Spleen (tissue), 7 donors: ENCODE measurements at regions not wholly inside any gene's neighbourhood (a gene's known extent, or its start where the extent isn't known, plus 50 kb on each side); places are given as distances from the start of the nearest gene placed in this dataset.

Experiments
- POLR2A ChIP-seq, 3 donors: fragments of 450-650 bp; IDR thresholded peaks; one replicate each; pipeline ENCODE4 v1.5.1; 2017; ENCODE audit warnings: antibody characterized with exemption in 3 of 3, mild to moderate bottlenecking in 1 of 3
- TF ChIP-seq, protein P1 (sequence below), 11 experiments: fragments of 200-600 bp in 7 of 11; fragments of 450-650 bp in 4 of 11; sonication (generic) in 4 of 11; IDR thresholded peaks in 8 of 11; conservative IDR thresholded peaks in 3 of 11; 1 replicate in 7 of 11; 2 replicates in 4 of 11; pipeline versions ENCODE4 v1.4.0 to v1.8.0; 2016 to 2021; ENCODE audit warnings: antibody characterized with exemption in 11 of 11, inconsistent platforms in 4 of 11, mild to moderate bottlenecking in 1 of 11
- donor health status: DM: no; HTN: no; CAD: no; lungs with moderate emphysema.
- donor health status: DM: no; HTN: no; CAD: no.
- donor health status: DM: no; HTN: no; CAD: no.

DNA sequence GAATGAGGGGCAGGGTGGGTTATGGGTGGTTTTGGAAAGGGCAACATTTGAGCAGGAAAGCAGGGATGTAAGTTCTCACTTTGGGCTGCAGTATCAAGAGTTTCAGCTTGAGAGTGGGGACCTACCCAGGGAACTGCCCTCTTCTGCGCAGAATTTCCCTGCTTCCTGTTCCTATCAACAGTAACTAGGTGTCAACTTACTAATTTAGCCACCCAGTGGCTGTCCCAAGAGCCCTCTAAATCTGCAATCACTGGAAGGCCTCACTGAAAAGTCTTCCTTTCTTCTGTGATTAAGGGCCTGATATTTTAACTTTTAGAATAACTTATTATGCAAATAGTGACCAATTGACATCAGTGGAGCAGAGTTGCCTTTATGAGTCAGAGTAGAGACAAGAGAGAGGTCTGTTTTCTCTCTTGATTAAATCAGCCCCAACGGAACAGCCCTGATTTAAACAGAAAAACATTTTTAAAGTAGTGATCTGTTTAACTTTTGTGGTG, 118.2 kb upstream of the RIPOR2 start:
- TF ChIP-seq, protein P1, sequence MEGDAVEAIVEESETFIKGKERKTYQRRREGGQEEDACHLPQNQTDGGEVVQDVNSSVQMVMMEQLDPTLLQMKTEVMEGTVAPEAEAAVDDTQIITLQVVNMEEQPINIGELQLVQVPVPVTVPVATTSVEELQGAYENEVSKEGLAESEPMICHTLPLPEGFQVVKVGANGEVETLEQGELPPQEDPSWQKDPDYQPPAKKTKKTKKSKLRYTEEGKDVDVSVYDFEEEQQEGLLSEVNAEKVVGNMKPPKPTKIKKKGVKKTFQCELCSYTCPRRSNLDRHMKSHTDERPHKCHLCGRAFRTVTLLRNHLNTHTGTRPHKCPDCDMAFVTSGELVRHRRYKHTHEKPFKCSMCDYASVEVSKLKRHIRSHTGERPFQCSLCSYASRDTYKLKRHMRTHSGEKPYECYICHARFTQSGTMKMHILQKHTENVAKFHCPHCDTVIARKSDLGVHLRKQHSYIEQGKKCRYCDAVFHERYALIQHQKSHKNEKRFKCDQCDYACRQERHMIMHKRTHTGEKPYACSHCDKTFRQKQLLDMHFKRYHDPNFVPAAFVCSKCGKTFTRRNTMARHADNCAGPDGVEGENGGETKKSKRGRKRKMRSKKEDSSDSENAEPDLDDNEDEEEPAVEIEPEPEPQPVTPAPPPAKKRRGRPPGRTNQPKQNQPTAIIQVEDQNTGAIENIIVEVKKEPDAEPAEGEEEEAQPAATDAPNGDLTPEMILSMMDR (IDR thresholded peaks at IDR 0.05 in 8 of 11, conservative IDR thresholded peaks at IDR 0.05 in 3 of 11) = peak in 6 of 11 experiments; percentile 4 to 26 (median 14)
- TF ChIP-seq POLR2A (IDR thresholded peaks at IDR 0.05) = no peak
